Hepatocyte (in vitro differentiated cells): ENCODE measurements at regions not wholly inside any gene's neighbourhood (a gene's known extent, or its start where the extent isn't known, plus 50 kb on each side); places are given as distances from the start of the nearest gene placed in this dataset.

ENCODE experiments used
- DNase-seq: peaks from one replicate; pipeline ENCODE4 v3.0.0-alpha.2; 2016; ENCODE audit warnings: low spot score
- H2AFZ ChIP-seq: fragments of 200-600 bp; sonication (generic); 2 replicates; pipeline ENCODE4 v1.6.0; 2016; ENCODE audit warnings: antibody characterized with exemption, mild to moderate bottlenecking
- H3K27ac ChIP-seq: fragments of 200-600 bp; sonication (generic); 2 replicates; pipeline ENCODE4 v1.5.1; 2016; ENCODE audit warnings: mild to moderate bottlenecking
- H3K27me3 ChIP-seq: fragments of 200-600 bp; sonication (generic); 2 replicates; pipeline ENCODE4 v1.6.1; 2016
- H3K36me3 ChIP-seq: fragments of 200-600 bp; sonication (generic); replicated peaks from 2 replicates; pipeline ENCODE4 v1.5.1; 2016; ENCODE audit warnings: low read depth; ENCODE audit not compliant: insufficient read depth
- H3K4me1 ChIP-seq: fragments of 200-600 bp; sonication (generic); 2 replicates; pipeline ENCODE4 v1.5.1; 2016; ENCODE audit warnings: mild to moderate bottlenecking, moderate library complexity; ENCODE audit not compliant: insufficient read depth
- H3K4me2 ChIP-seq: fragments of 200-600 bp; sonication (generic); 2 replicates; pipeline ENCODE4 v1.6.0; 2016
- H3K4me3 ChIP-seq: fragments of 200-600 bp; sonication (generic); 2 replicates; pipeline ENCODE4 v1.5.1; 2016; ENCODE audit warnings: mild to moderate bottlenecking
- H3K79me2 ChIP-seq: fragments of 200-600 bp; sonication (generic); 2 replicates; pipeline ENCODE4 v1.6.0; 2017; ENCODE audit warnings: mild to moderate bottlenecking
- H3K9me2 ChIP-seq: fragments of 200-600 bp; sonication (generic); replicated peaks from 2 replicates; pipeline ENCODE4 v1.6.0; 2017; ENCODE audit warnings: mild to moderate bottlenecking; ENCODE audit not compliant: insufficient read depth
- H3K9me3 ChIP-seq: fragments of 200-600 bp; sonication (generic); 2 replicates; pipeline ENCODE4 v1.5.1; 2016; ENCODE audit warnings: low read depth, mild to moderate bottlenecking
- H4K20me1 ChIP-seq: fragments of 200-600 bp; sonication (generic); 2 replicates; pipeline ENCODE4 v1.6.0; 2016; ENCODE audit warnings: mild to moderate bottlenecking; ENCODE audit not compliant: insufficient read depth, poor library complexity, severe bottlenecking
- CTCF ChIP-seq: fragments of 200-600 bp; sonication (generic); IDR thresholded peaks from 2 replicates; pipeline ENCODE4 v1.5.1; 2016; ENCODE audit warnings: antibody characterized with exemption, mild to moderate bottlenecking; ENCODE audit not compliant: poor library complexity
- EZH2 ChIP-seq: fragments of 200-600 bp; sonication (generic); IDR thresholded peaks from 2 replicates; pipeline ENCODE4 v1.6.1; 2016; ENCODE audit warnings: antibody characterized with exemption, mild to moderate bottlenecking, borderline replicate concordance
- EZH2phosphoT487 ChIP-seq: fragments of 200-600 bp; sonication (generic); IDR thresholded peaks from one replicate; pipeline ENCODE4 v1.6.1; 2018; ENCODE audit warnings: antibody characterized with exemption, mild to moderate bottlenecking, low read depth, moderate library complexity; ENCODE audit not compliant: unreplicated experiment, severe bottlenecking
- WGBS: methylation state at CpG from one replicate; pipeline ENCODE4 v1.1.6; 2016; ENCODE audit warnings: low lambda C conversion rate; ENCODE audit errors: missing lambda C conversion rate; 5-methylcytosine and 5-hydroxymethylcytosine counted together

GRCh38 chr2:180374502-180375281, 367.6 kb upstream of the CWC22 start:
- DNase-seq, result no peak
- Histone ChIP-seq H3K79me2 (no peaks in the 10 kb centered on the region), H3K36me3 (no peaks in the 10 kb centered on the region), H3K4me3 (no peak overlapping the region), H3K4me2 (no peak overlapping the region), H3K4me1 (no peaks in the 10 kb centered on the region), H3K9me3 (no peaks in the 10 kb centered on the region), H3K27ac (no peak overlapping the region), H4K20me1 (no peaks in the 10 kb centered on the region), H3K9me2 (no peaks in the 10 kb centered on the region), H3K27me3 (no peaks in the 10 kb centered on the region), H2AFZ (no peak overlapping the region)
- TF ChIP-seq EZH2 (no peak), CTCF (no peak), EZH2phosphoT487 (no peak)
- 50% methylated on average over 3 of the region's 3 CpGs for WGBS

GRCh38 chr2:180370511-180371205, 363.6 kb upstream of the CWC22 start:
- no peak for DNase-seq
- Histone ChIP-seq H3K27ac (no peak overlapping the region), H4K20me1 (no peaks in the 10 kb centered on the region), H3K4me1 (no peaks in the 10 kb centered on the region), H3K79me2 (no peaks in the 10 kb centered on the region), H3K9me2 (no peaks in the 10 kb centered on the region), H2AFZ (no peak overlapping the region), H3K9me3 (no peaks in the 10 kb centered on the region), H3K4me2 (no peak overlapping the region), H3K36me3 (no peaks in the 10 kb centered on the region), H3K4me3 (no peak overlapping the region), H3K27me3 (no peaks in the 10 kb centered on the region)
- TF ChIP-seq EZH2phosphoT487 (no peak), CTCF (no peak), EZH2 (no peak)
- 92% methylated on average over 2 of the region's 2 CpGs for WGBS

GRCh38 chr2:180368881-180369280, 361.8 kb upstream of the CWC22 start:
- H3K4me2 ChIP-seq, result no peak overlapping the region
- 48% methylated on average over 2 of the region's 2 CpGs for WGBS
- H3K9me3 ChIP-seq, result no peaks in the 10 kb centered on the region
- H3K27me3 ChIP-seq, result no peaks in the 10 kb centered on the region
- no peak for DNase-seq
- no peaks in the 10 kb centered on the region for H4K20me1 ChIP-seq
- no peaks in the 10 kb centered on the region for H3K36me3 ChIP-seq
- TF ChIP-seq EZH2, result no peak
- no peak for TF ChIP-seq EZH2phosphoT487
- TF ChIP-seq CTCF, result no peak
- H2AFZ ChIP-seq, result no peak overlapping the region
- H3K9me2 ChIP-seq, result no peaks in the 10 kb centered on the region
- no peak overlapping the region for H3K4me3 ChIP-seq
- no peak overlapping the region for H3K27ac ChIP-seq
- H3K79me2 ChIP-seq, result no peaks in the 10 kb centered on the region
- no peaks in the 10 kb centered on the region for H3K4me1 ChIP-seq
